Epithelial cell of esophagus (primary cell): ENCODE measurements at regions not wholly inside any gene's neighbourhood (a gene's known extent, or its start where the extent isn't known, plus 50 kb on each side); places are given as distances from the start of the nearest gene placed in this dataset.
"Not testable (repeated sequence)": the region's sequence is repeated elsewhere in the genome, so short reads cannot be mapped to it uniquely, and the experiment has no call there.

Experiments used
- DNase-seq: peaks from one replicate; pipeline ENCODE4 v3.0.0; 2010; ENCODE audit warnings: low read depth
- H3K4me3 ChIP-seq: 2 replicates; pipeline ENCODE4 v1.5.1; 2011; ENCODE audit warnings: mild to moderate bottlenecking, low read length, control low read depth
- CTCF ChIP-seq: IDR thresholded peaks from 2 replicates; pipeline ENCODE4 v1.5.1; 2011; ENCODE audit warnings: low read depth, mild to moderate bottlenecking, low read length, control low read depth, inconsistent platforms; ENCODE audit not compliant: insufficient read depth; ENCODE audit errors: missing control alignments

GRCh38 chr1:198955085-198955484 is 316.2 kb downstream of the PTPRC start:
- no peak for DNase-seq
- no peak for TF ChIP-seq CTCF
- no peak overlapping the region for H3K4me3 ChIP-seq

GRCh38 chr1:198957044-198957443 is 318.2 kb downstream of the PTPRC start:
- no peak for TF ChIP-seq CTCF
- H3K4me3 ChIP-seq = no peak overlapping the region
- no peak for DNase-seq

DNA sequence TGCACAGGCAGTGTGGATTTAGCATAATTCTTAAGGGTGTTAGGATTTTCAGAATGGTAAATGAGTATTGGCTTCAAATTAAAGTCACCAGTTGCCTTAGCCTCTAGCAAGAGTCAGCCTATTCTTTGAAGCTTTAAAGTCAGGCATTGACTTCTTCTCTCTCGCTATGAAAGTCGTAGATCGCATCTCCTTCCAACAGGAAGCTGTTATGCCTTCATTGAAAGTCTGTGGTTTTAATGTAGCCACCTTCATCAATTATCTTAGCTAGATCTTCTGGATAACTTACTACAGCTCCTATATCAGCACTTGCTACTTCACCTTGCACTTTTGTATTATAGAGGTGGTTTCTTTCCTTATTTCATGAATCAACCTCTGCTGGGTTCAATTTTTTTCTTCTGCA is 320.2 kb downstream of the PTPRC start:
- TF ChIP-seq CTCF = no peak
- no peak overlapping the region for H3K4me3 ChIP-seq
- DNase-seq = no peak

DNA sequence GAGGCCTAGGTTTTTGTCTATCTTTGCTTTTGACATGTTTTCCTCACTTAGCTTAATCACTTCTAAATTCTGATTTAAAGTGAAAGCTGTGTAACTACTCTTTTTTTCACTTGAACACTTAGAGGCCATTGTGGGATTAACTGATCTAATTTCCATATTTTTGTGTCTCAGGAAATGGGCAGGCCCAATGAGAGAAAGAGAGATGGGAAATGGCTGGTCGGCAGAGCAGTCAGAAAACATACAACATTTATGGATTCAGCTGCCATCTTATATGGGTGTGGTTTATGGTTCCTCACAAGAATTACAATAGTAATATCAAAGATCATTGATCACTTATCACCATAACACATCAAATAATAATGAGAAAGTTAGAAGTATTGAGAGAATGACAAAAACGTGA is 320.8 kb downstream of the PTPRC start:
- TF ChIP-seq CTCF = no peak
- H3K4me3 ChIP-seq = no peak overlapping the region
- DNase-seq = no peak

GRCh38 chr1:198963796-198964195 is 325.0 kb downstream of the PTPRC start:
- DNase-seq, H3K4me3 ChIP-seq: not testable (repeated sequence)

GRCh38 chr1:198966519-198966918 is 327.7 kb downstream of the PTPRC start:
- DNase-seq = no peak
- no peak overlapping the region for H3K4me3 ChIP-seq
- no peak for TF ChIP-seq CTCF

GRCh38 chr1:198967566-198967965 is 328.7 kb downstream of the PTPRC start:
- no peak overlapping the region for H3K4me3 ChIP-seq
- DNase-seq = no peak
- TF ChIP-seq CTCF = no peak

DNA sequence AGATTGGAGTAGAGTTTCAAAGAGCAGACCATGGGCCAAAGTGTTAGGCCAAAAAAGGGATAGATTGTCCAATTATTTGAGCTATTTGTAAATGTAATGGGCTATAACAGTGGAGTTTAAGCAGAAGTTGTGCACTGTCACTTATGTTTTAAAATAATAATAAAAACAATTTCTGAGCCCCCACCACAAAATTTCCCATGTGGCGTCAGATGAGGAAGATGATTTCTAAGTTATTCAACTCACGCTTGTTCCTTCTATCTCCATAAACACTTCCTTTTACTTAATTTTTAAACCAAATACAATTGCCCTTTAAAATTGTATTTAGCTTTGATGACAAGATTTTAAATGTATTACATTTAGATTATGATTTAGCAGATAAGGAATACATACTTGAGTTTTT is 330.0 kb downstream of the PTPRC start:
- no peak for DNase-seq
- TF ChIP-seq CTCF = no peak
- no peak overlapping the region for H3K4me3 ChIP-seq
